NCI-H748 (cell line): ENCODE measurements at regions not wholly inside any gene's neighbourhood (a gene's known extent, or its start where the extent isn't known, plus 50 kb on each side); places are given as distances from the start of the nearest gene placed in this dataset.
"Not testable (repeated sequence)": the region's sequence is repeated elsewhere in the genome, so short reads cannot be mapped to it uniquely, and the experiment has no call there.

Experiments used
- DNase-seq: peaks from one replicate; lab custom pipeline; 2025; ENCODE audit not compliant: unreplicated experiment; lab: John Stamatoyannopoulos, UW

DNA sequence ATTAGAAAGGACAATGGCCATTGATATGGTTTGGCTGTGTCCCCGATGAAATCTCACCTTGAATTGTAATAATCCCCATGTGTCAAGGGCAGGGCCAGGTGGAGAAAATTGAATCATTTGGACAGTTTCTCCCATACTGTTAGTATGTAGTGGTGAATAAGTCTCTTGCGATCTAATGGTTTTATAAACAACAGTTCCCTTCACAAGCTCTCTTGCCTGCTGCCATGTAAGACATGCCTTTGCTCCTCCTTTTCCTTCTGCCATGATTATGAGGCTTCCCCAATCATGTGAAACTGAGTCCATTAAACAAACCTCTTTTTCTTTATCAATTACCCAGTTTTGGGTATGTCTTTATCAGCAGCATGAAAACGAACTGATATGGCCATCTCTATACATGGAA lies 302.7 kb downstream of the SFMBT2 start:
- DNase-seq: no peak

DNA sequence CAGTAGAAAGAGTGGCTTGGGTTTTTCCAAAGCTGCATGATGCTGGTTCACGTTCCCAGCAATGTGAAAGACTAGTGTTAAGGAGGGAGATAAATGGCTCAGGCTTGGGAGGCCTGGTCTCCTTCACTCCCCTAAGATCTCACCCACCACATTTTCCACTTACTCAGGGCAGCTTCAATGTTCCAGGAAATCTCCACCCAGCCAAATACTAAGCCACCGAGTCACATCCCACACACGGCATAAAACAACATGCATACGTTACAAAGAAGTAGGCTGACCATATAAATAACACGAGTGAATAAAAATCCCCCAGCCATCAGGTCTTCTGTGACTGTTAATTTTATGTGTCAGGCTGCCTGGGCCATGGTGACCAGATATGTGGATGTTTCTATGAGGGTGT lies 303.5 kb downstream of the SFMBT2 start:
- no peak for DNase-seq

DNA sequence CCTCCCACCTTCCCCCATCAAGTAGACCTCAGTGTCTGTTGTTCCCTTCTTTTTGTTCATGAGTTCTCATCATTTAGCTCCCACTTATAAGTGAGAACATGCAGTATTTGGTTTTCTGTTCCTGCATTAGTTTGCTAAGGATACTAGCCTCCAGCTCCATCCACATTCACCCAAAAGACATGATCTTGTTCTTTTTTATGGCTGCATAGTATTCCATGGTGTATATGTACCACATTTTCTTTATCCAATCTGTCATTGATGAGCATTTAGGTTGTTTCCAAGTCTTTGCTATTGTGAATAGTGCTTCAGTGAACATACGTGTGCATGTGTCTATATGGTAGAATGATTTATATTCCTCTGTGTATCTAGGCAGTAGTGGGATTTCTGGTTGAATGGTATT lies 306.5 kb downstream of the SFMBT2 start:
- not testable (repeated sequence) for DNase-seq

DNA sequence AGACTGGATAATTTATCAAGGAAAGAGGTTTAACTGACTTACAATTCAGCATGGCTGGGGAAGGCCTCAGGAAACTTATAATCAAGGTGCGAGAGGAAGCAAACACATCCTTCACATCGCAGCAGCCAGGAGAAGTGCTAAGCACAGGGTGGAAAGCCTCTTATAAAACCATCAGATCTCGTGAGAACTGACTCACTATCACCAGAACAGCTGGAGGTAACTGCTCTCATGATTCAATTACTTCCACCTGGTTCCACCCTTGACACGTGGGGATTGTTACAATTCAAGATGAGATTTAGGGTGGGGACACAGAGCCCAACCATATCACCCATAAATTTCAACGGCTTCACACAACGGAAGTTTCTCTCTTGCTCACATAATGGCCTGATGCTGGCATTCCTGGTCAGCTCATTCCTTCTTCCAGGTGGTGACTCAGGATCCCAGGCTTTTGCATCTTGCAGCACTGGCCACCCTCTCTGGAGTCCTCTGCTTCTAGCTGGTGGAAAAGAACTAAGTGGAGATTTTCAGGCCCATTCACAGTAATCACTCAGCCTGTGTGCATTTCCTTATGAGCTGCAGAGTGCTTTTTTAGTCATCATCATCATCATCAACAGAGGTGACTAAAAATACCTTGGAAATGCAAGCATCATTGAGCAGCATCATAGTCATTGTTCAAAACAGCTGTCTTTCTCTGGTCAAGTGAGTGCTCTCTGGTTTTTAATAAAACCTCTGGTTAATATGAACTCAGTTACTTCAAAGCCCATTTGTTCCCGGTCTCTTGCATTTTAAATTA lies 308.1 kb downstream of the SFMBT2 start:
- DNase-seq: no peak

DNA sequence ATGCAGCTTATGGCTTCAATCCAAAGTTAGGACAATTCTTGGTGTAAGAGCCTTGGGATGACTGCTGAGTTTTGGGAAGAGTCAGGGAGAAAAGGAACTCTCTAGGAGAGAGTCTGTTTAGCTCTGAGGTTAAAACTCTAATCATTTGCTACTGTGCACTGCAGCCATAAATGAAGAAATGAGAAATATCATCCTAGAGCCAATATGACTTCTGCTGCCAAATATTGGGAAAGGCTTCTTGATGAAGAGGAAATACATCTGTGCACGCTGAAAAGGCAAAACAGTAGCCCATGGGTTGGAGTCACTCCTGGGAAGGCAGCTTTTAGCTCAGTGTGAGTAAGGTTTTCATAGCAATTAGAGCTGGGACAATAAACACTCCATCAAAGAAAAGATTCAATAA lies 308.8 kb downstream of the SFMBT2 start:
- DNase-seq: no peak

DNA sequence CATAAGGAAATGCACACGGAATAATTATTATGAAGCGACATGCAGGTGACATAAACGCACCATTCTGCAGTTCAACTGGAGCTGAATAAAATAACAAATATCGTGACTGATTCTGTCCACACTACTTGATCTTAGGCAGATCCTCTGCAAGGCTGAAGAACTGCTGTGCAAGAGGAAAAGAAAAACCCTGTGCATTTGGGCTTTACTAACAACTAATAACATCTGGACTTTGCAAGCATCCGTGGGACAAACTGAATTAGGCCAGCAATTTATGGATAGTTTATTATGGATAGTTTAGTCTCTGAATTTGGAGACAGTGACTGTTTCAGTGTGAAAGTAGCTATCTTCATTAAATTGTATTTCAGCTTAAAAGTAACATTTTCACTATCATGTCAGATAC lies 309.4 kb downstream of the SFMBT2 start:
- DNase-seq: no peak

DNA sequence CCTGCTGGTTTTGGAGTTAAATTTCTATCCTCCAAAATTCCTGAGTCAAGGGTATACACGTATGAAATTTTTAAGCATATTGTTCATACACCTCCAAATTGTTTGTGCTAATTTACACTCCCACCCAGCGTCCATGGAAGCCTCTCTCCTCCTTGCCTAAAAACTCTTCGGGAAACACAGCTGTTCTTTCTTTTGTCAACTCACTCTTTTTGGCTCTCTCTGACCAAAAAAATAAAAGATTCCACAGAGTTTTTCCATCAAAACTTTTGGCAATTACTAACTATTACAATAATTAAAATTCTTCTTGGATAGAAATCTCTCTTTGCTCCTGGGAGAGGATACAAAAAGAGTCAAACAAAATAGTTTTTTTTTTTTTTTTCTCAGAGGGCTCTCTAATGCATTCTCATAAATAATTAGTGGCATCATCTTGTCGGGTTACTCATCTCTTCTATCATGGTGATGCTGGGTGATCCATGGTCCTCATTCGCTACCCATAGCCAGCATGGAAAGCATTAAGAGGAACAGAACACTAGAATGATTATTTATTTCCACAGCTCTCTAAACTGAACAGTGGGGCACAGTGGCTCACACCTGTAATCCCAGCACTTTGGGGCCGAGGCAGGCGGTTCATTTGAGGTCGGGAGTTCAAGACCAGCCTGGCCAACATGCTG lies 310.7 kb downstream of the SFMBT2 start:
- no peak for DNase-seq

DNA sequence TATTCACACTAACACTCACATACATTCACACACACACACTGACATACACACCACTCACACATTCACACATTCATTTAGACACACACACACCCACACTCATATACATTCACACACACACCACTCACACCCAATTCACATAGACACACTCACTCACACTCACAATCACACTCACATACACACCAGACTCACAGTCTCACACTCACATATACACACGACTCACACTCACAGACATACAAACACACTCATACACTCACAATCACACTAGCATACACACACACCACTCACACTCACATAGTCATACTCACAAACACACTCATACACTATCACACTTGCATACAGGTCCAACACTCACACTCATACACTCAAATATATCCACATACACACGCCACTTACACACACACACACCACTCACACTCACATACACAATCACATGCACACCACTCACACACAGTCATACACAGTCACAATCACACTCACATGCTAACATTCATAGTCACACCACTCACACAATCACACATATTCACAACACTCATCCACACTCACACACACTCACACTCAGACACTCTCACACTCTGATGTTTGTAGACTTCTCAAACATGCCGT lies 312.6 kb downstream of the SFMBT2 start:
- DNase-seq: no peak

DNA sequence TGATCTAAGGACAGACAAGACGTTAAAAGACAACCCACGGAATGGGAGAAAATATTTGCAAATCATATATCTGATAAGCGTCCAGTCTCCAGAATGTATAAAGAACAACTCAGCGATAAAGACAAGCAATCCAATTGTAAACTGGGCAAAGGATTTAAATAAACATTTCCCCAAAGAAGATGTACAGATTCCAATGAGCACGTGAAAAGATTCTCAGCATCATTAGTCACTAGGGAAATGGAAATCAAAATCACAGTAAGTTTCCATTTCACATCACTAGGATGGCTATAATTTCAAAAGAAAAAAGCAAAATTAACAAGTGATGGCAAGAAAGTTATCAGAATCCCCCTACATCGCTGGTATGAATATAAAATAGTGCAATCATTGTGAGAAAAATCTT lies 316.1 kb downstream of the SFMBT2 start:
- no peak for DNase-seq

DNA sequence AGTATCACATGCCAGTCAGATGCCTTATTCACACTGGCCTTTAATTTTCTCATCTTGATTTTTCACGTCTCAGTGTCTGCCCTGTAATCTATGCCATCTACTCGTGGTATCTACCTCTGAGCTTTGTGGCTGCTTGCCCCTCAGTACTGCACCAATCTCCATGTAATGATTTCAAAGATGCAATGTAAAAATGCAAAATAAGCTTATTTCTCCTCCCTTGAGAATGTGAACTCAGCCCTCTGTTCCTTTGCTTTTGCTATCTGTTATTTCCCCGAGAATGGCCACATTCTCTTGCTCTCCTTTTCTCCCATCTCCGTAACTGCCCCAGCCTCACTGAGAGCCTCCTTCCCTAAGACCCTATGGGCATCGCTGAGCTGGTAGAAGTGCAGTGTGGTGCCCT lies 317.5 kb downstream of the SFMBT2 start:
- DNase-seq: no peak

DNA sequence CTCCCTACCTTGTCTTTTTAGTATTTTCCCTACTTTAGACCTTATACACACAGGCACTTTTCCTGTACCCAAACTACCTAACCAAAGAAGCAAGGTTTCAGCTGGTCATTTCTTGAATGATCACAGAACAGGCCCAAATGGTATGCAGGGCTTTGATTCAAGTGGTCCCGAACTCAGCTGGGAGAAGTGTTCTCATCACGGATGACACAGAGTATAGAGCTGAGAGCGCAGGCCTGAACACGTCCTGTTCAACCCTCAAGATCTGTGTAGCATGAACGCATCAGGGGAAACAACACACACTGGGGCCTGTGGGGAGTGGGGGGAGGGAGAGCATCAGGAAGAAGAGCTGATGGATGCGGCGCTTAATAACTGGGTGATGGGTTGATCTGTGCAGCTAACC lies 318.2 kb downstream of the SFMBT2 start:
- DNase-seq: no peak

DNA sequence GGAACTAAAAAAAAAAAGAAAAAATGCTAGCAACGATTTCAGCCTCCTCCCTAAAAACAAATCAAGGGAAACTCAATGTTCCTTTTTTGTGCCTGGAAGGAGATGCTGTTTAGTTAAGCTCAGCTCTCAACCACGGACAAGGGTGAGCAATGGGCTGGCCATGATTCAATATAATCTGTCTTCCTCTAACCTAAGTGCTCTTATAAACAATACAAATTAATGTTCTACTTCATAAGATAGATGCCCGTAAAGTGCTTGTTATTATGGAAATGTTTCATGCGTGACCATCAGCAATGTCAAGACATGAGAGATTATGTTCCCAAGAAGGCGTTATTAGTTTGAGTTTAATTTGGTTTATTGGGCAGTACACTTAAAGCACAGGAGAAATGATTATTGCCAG lies 320.3 kb downstream of the SFMBT2 start:
- DNase-seq: no peak

DNA sequence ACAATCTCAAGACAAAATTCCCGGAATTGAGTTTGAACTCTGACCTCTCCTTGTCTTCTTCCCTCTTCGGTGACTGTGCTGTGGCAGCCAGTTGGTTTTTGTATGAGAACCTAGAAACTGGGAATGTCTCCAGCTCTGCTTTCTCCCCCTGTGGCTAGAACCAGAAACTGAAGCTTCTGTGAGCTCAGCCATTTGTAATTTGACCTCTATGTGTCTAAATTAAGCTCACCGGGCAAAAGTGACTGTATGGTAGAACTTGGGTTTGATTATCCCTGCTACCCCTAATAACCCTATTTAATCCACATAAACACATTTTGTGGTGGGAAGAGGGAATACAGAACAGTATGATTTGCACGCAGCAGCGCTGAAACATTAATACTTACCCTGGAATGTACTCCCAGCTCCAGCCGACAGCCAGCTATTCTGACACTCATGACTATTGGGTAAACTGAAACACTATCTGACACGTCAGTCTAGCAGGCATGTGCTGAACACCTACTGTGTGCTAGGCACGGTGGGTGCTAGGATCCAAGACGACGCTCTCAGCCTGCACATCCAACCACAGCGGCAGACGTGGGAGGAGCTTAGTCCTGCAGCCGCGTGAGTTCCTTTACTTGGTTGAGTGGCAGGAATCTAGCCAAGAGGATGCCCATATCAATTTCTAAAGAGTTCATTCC lies 324.8 kb downstream of the SFMBT2 start:
- DNase-seq: peak; percentile 4

DNA sequence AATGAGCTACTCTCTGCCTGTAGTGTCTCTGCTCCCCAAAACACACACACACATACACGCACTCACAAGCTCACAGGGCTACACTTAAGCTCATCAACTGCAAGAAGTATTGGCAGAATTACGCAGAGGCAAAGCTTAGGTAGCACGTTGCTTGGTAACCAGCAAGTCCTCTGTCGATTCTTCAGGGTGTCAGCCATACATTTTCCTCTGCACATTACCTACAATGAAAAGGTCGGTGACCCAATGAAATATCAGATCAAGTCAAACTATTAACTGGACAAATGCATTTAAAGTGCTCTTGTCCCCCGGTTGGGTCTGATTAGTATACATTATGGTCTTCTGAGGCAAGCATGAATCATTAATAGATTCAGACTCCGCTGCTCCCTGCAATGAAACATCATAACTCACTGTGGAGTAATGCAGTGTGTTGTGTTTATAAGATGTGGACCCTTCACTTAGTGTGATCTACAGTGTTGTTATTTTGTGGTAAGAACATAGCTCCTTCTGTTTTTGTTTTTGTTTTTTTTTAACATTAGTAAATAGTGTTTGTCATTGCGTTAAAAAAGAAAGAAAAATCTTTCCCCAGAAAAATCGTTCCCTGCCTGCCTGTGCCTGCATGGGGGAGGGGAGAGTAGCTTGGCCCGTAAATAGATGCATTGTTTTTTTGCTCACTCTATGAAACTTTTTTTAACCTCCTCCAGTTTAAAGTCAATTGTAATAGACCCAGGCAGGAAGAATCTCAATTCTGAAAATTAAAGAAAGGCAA lies 325.5 kb downstream of the SFMBT2 start:
- peak; percentile 67 for DNase-seq

DNA sequence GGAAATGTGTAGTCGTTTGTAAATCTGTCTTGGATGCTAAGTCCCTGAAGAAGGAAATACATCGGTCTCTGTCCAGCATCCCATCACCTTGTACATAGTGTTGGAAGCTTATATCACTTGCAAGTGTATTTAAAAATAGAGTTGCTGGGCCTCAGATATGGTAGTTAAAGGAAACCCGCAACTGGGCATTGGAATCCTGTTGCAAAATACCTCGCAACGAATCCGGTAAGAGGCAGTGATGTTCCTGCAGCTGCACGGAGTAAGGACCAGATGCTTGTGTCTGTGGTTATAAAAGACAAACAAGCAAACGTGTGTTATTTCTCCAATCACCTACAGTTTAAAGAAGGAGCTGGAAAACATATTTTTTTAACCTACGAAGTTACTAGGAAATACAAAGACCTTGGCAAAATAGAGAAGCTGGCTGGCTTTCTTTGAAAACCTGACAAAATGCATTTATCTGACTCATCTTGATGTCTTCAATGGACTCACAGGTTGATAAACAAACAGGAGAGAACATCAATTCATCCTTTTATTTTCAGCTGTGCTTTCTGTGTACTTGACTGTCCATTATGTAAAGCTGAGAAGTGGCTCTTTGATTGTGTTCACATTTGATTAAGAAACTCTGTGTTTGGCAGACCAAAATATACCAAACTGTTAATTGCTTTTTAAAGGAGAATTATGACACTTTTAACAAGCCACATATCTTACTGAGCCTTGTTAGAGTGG lies 326.4 kb downstream of the SFMBT2 start:
- peak; percentile 40 for DNase-seq

DNA sequence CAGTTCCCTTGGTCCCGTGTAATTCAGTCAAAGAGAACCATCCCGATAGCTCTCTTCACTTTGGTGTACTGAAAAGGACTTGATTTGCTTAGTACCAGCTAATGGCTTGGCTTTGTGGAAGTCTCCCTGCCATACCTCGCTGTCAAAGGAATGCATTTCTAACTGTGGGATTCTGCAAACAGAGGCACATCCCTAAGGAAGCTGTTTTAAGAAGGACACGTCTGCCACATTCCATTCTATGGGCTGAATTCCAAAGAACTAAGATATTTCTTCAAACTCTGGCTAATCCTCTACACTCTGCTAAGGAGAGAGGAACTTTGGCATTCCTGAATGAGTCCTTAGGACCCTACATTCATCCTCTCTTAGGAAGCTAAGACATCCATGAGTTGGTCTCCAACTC lies 327.9 kb downstream of the SFMBT2 start:
- no peak for DNase-seq

DNA sequence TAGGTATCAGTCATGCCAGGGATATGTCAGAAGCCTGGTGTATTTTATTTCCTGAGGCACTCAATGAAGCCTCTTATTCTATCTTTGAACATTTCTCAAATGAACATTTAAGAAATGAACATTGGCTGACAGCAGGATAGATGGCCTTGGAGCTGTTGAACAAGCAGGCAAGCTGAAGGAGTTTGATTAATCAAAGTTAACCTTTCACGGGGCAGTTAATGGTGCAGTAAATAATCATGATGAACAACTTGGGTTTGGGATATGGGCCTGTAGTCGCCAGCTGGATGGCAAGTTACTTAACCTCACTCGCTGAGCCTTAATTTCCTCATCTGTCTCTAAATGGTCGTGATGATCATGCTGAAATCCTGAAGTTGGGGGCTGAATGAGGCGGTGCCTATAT lies 333.0 kb downstream of the SFMBT2 start:
- no peak for DNase-seq

DNA sequence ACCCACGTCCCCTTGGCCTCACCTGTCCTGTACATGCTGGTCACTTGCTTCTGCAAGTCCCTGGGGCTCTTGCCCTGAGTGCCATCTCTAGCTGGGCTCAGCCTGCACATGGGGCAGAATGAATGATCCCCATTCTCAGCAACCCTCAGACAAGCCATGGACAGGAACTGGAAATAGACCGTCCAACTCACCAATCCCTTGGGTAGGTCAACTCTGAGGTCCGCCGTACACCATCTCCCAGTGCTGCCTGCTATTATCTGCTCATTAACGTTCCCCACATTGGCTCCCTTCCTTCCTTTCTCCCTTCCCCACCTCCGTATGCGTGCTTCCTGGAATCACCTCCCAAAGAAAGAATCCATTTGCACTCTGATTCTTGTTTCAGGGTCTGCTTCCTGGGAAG lies 335.0 kb downstream of the SFMBT2 start:
- no peak for DNase-seq

DNA sequence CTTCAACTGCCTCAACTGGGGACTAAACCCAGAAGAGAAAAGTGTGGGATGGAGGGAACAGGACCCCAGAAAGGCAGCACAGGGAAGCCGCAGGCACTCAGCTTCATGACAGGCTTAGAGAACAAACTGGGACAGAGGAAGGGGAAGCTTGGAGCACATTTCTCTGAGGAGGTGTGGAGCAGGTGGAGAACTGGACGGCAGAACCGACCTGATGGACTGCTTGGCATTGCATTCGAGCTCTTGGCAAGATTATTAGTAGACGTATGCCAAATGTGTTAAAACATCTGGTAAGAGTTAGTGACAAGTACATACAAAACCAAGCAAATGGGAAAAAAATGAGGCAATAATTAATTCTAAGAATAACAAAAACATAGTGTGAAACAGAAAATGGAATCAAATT lies 335.7 kb downstream of the SFMBT2 start:
- DNase-seq: no peak

DNA sequence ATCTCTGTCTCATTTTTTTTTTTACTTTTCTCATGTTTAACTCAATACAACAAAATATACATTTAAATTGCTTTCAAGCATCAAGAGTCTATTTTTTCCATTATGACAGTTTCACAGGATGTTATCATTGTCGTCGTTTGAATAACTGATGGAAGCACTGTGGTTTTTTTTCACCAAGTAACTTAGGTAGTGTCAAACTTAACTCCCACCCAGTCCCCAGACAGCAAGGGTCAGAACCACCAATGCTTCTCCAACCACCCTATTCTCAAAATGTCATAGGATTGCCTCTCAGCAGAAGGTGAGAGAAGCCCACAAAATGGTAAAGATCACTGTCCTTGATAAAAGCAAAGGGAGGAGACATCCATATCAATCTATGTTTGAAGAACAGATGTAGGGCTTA lies 339.4 kb downstream of the SFMBT2 start:
- no peak for DNase-seq
